ENCODE measurements at regions not wholly inside any gene's neighbourhood (a gene's known extent, or its start where the extent isn't known, plus 50 kb on each side); places are given as distances from the start of the nearest gene placed in this dataset.

DNA sequence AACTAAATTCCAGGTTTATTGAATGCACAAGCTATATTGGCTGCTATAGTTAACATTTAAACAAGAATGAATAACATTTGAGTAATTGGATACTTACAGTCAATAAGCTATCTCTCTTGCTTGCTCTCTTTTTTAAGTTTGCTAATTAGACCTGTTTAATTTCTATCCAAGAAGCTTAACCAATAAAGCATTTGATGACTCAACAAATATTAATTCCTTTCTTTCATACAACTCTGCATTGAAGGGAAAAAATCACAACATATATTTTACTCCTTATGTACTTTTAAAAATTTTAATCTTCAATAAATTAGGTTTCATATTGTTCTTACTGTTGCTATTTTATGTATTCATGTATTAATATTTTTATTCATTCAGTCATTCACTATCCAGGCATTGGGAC is 1552.6 kb upstream of the ADGRL3 start:
- H3K27ac ChIP-seq (replicated peaks), result no peak overlapping the region
- no peak overlapping the region for H3K4me3 ChIP-seq
- no peaks in the 10 kb centered on the region for H3K4me1 ChIP-seq
- no peaks in the 10 kb centered on the region for H3K27me3 ChIP-seq (ENCODE audit: low read depth)
- no peak for DNase-seq
- no peaks in the 10 kb centered on the region for H3K36me3 ChIP-seq
- peaks cover 6% of the 10 kb centered on the region for H3K9me3 ChIP-seq (replicated peaks)
- intact Hi-C loops (cut with micrococcal nuclease), result no loop called here
- TF ChIP-seq, protein P1, sequence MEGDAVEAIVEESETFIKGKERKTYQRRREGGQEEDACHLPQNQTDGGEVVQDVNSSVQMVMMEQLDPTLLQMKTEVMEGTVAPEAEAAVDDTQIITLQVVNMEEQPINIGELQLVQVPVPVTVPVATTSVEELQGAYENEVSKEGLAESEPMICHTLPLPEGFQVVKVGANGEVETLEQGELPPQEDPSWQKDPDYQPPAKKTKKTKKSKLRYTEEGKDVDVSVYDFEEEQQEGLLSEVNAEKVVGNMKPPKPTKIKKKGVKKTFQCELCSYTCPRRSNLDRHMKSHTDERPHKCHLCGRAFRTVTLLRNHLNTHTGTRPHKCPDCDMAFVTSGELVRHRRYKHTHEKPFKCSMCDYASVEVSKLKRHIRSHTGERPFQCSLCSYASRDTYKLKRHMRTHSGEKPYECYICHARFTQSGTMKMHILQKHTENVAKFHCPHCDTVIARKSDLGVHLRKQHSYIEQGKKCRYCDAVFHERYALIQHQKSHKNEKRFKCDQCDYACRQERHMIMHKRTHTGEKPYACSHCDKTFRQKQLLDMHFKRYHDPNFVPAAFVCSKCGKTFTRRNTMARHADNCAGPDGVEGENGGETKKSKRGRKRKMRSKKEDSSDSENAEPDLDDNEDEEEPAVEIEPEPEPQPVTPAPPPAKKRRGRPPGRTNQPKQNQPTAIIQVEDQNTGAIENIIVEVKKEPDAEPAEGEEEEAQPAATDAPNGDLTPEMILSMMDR (IDR thresholded peaks at IDR 0.05; ENCODE audit: borderline replicate concordance), result no peak

DNA sequence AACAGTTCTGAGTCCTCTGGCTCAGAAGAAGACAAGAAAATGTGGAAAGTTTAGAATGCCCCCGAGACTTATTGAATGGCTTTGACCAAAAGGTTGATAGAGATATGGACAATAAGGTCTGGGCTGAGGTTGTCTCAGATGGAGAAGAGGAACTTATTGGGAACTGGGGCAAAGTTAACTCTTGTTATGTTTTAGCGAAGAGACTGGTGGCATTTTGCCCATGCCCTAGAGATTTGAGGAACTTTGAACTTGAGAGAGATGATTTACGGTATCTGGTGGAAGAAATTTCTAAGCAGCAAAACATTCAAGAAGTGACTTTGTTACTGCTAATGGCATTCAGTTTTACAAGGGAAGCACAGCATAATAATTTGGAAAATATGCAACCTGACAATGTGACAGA is 1549.3 kb upstream of the ADGRL3 start:
- Histone ChIP-seq H3K27me3 (ENCODE audit: low read depth) (no peaks in the 10 kb centered on the region), H3K36me3 (no peaks in the 10 kb centered on the region), H3K27ac (replicated peaks) (no peak overlapping the region), H3K4me1 (no peaks in the 10 kb centered on the region), H3K9me3 (replicated peaks) (peaks cover 21% of the 10 kb centered on the region), H3K4me3 (no peak overlapping the region)
- DNase-seq, result no peak
- TF ChIP-seq, protein P1 (IDR thresholded peaks at IDR 0.05; ENCODE audit: borderline replicate concordance), result no peak
- intact Hi-C loops (cut with micrococcal nuclease), result no loop called here

DNA sequence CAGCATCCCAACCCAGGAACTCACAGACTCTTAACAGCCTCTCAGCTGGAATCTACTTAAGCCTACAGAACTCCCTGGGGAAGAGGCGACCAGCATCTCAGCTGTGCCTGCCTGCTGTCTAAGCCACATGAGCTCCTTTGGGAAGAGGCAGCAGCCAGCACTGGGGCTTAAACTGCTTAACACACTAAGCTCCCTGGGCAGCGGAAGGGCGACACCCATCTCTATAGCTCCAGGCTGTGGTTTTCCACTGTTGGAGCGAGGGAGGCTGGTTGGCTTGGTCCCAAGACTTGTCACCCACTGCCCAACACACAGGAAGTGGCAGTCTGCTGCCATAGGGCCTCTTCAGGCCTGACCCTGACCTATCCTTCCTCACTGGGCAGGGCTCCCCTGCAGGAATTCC is 1544.1 kb upstream of the ADGRL3 start:
- peaks cover 38% of the 10 kb centered on the region for H3K9me3 ChIP-seq (replicated peaks)
- DNase-seq, result no peak
- TF ChIP-seq, protein P1 (IDR thresholded peaks at IDR 0.05; ENCODE audit: borderline replicate concordance), result no peak
- H3K4me1 ChIP-seq, result no peaks in the 10 kb centered on the region
- H3K36me3 ChIP-seq, result no peaks in the 10 kb centered on the region
- no peak overlapping the region for H3K4me3 ChIP-seq
- intact Hi-C loops (cut with micrococcal nuclease), result no loop called here
- no peaks in the 10 kb centered on the region for H3K27me3 ChIP-seq (ENCODE audit: low read depth)
- no peak overlapping the region for H3K27ac ChIP-seq (replicated peaks)

DNA sequence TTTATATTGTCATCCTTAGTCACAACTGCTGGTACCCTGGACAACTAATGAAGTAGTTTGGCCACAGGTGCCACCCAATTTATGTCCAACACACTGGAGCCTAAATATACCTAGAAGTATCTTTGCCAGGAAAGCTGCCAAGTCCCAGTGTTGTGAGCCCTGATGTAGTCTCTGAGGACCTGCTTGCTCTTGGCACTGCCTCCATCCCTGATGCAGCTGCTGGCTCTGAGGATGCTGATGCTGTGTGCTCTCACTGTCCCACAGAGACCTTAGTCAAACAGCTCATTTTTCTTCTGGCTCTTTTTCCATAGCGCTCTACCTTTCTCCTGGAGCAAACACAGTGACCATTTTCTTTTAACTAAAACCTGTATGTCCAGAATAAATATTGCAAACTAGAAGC is 1535.4 kb upstream of the ADGRL3 start:
- no peaks in the 10 kb centered on the region for H3K27me3 ChIP-seq (ENCODE audit: low read depth)
- no peaks in the 10 kb centered on the region for H3K36me3 ChIP-seq
- TF ChIP-seq, protein P1 (IDR thresholded peaks at IDR 0.05; ENCODE audit: borderline replicate concordance), result no peak
- no peaks in the 10 kb centered on the region for H3K4me1 ChIP-seq
- intact Hi-C loops (cut with micrococcal nuclease), result no loop called here
- no peak overlapping the region for H3K4me3 ChIP-seq
- H3K9me3 ChIP-seq (replicated peaks), result peaks cover 30% of the 10 kb centered on the region
- DNase-seq, result no peak
- no peak overlapping the region for H3K27ac ChIP-seq (replicated peaks)

DNA sequence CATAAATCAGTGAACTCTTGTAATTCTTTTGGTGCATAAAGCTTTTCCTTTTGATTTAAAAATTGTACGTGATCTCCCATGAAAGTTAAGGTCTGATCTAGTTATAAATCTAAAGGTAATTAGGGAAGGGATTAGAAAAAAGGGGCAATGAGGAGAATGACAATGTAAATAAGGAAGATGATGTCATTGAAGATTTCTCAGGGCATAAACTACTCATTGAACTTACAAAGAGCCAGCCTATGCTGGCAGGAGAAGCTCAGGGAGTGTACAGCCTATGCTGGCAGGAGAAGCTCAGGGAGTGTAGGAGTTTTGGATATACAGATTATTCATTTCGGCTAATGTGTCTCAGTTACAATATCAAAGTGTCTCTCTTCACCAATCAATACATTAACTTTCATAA is 1533.5 kb upstream of the ADGRL3 start:
- Histone ChIP-seq H3K27me3 (ENCODE audit: low read depth) (no peaks in the 10 kb centered on the region), H3K36me3 (no peaks in the 10 kb centered on the region), H3K4me1 (no peaks in the 10 kb centered on the region), H3K4me3 (no peak overlapping the region), H3K27ac (replicated peaks) (no peak overlapping the region), H3K9me3 (replicated peaks) (peaks cover 12% of the 10 kb centered on the region)
- intact Hi-C loops (cut with micrococcal nuclease), result no loop called here
- no peak for DNase-seq
- TF ChIP-seq, protein P1 (IDR thresholded peaks at IDR 0.05; ENCODE audit: borderline replicate concordance), result no peak

DNA sequence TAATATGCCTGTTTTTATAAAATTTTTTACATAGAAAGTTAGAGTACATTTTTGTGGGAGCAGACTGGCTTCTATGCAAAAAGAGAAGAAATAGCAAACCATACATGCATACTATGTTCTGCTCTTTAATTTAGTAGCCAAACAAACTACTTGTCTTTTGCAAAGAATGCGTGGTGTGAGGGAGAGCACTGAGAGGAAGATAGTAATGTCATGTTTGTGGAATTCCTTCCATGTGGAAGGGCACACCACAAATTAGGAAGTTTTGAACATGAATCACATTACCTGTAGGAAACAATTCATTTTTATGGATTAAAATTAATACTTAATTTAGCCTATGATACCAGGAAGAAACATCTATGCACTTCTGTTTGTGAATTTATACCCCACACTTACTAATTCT is 1529.1 kb upstream of the ADGRL3 start:
- Histone ChIP-seq H3K27me3 (ENCODE audit: low read depth) (no peaks in the 10 kb centered on the region), H3K27ac (replicated peaks) (no peak overlapping the region), H3K36me3 (no peaks in the 10 kb centered on the region), H3K4me3 (no peak overlapping the region), H3K4me1 (no peaks in the 10 kb centered on the region), H3K9me3 (replicated peaks) (no peaks in the 10 kb centered on the region)
- TF ChIP-seq, protein P1 (IDR thresholded peaks at IDR 0.05; ENCODE audit: borderline replicate concordance), result no peak
- no peak for DNase-seq
- intact Hi-C loops (cut with micrococcal nuclease), result no loop called here

All from left ventricle myocardium inferior (tissue), 1 donor.